H9 (cell line): ENCODE measurements at regions not wholly inside any gene's neighbourhood (a gene's known extent, or its start where the extent isn't known, plus 50 kb on each side); places are given as distances from the start of the nearest gene placed in this dataset.

Experiments used
- DNase-seq: peaks from one replicate; pipeline ENCODE4 v3.0.0-alpha.2; 2017
- H2AFZ ChIP-seq: one replicate; pipeline ENCODE4 v1.6.1; 2013; ENCODE audit warnings: mild to moderate bottlenecking, low read length, control low read depth, moderate library complexity
- H2AK5ac ChIP-seq: 2 replicates; pipeline ENCODE4 v1.6.1; 2013; ENCODE audit warnings: low read length, control low read depth, mixed read lengths; ENCODE audit not compliant: insufficient read length
- H2BK120ac ChIP-seq: one replicate; pipeline ENCODE4 v1.6.1; 2013; ENCODE audit warnings: low read depth, mild to moderate bottlenecking, low read length, control low read depth, inconsistent platforms; ENCODE audit not compliant: poor library complexity, severe bottlenecking
- H2BK12ac ChIP-seq: 2 replicates; pipeline ENCODE4 v1.6.1; 2013; ENCODE audit warnings: low read length, control low read depth, mixed read lengths, low read depth; ENCODE audit not compliant: insufficient read length
- H2BK15ac ChIP-seq: 2 replicates; pipeline ENCODE4 v1.6.1; 2013; ENCODE audit warnings: low read depth, low read length, control low read depth
- H2BK20ac ChIP-seq: one replicate; pipeline ENCODE4 v1.6.1; 2013; ENCODE audit warnings: low read depth, mild to moderate bottlenecking, low read length, control low read depth, inconsistent platforms; ENCODE audit not compliant: poor library complexity, severe bottlenecking
- H2BK5ac ChIP-seq: 2 replicates; pipeline ENCODE4 v1.6.1; 2013; ENCODE audit warnings: low read length, control low read depth, mixed read lengths; ENCODE audit not compliant: insufficient read length
- H3K14ac ChIP-seq: 2 replicates; pipeline ENCODE4 v1.6.1; 2013; ENCODE audit warnings: low read length, control low read depth; ENCODE audit not compliant: insufficient read depth
- H3K18ac ChIP-seq: 2 replicates; pipeline ENCODE4 v1.6.1; 2013; ENCODE audit warnings: low read depth, mild to moderate bottlenecking, mixed read lengths, low read length, control low read depth; ENCODE audit not compliant: insufficient read length
- H3K23ac ChIP-seq: 2 replicates; pipeline ENCODE4 v1.6.1; 2013; ENCODE audit warnings: low read length, control low read depth, mixed read lengths, low read depth; ENCODE audit not compliant: insufficient read length
- H3K23me2 ChIP-seq: 2 replicates; pipeline ENCODE4 v1.6.1; 2013; ENCODE audit warnings: low read depth, mild to moderate bottlenecking, mixed read lengths, low read length, control low read depth; ENCODE audit not compliant: insufficient read length, poor library complexity, severe bottlenecking
- H3K27ac ChIP-seq: 2 replicates; pipeline ENCODE4 v1.5.1; 2013; ENCODE audit warnings: low read length, control low read depth, mixed read lengths, low read depth; ENCODE audit not compliant: insufficient read length
- H3K27me3 ChIP-seq: 2 replicates; pipeline ENCODE4 v1.6.1; 2013; ENCODE audit warnings: low read length, control low read depth, inconsistent platforms; ENCODE audit not compliant: insufficient read depth
- H3K4ac ChIP-seq: 2 replicates; pipeline ENCODE4 v1.6.1; 2013; ENCODE audit warnings: low read depth, mild to moderate bottlenecking, control low read depth, inconsistent platforms, low read length, moderate library complexity
- H3K4me1 ChIP-seq: 2 replicates; pipeline ENCODE4 v1.6.1; 2013; ENCODE audit warnings: low read length, control low read depth, inconsistent platforms; ENCODE audit not compliant: insufficient read depth
- H3K4me2 ChIP-seq: 2 replicates; pipeline ENCODE4 v1.6.1; 2013; ENCODE audit warnings: low read length, control low read depth, mixed read lengths; ENCODE audit not compliant: insufficient read length, insufficient read depth
- H3K56ac ChIP-seq: 2 replicates; pipeline ENCODE4 v1.6.1; 2013; ENCODE audit warnings: low read depth, mild to moderate bottlenecking, mixed read lengths, low read length, control low read depth; ENCODE audit not compliant: insufficient read length
- H3K79me1 ChIP-seq: 2 replicates; pipeline ENCODE4 v1.6.1; 2013; ENCODE audit warnings: low read depth, mild to moderate bottlenecking, moderate library complexity, low read length, control low read depth, inconsistent platforms; ENCODE audit not compliant: insufficient read depth, poor library complexity, severe bottlenecking
- H3K79me2 ChIP-seq: 2 replicates; pipeline ENCODE4 v1.6.1; 2013; ENCODE audit warnings: low read length, control low read depth, inconsistent platforms; ENCODE audit not compliant: insufficient read depth
- H3K9ac ChIP-seq: 2 replicates; pipeline ENCODE4 v1.6.1; 2013; ENCODE audit warnings: low read length, control low read depth, mixed read lengths; ENCODE audit not compliant: insufficient read length; ENCODE audit errors: extremely low read depth
- H3K9me3 ChIP-seq: one replicate; pipeline ENCODE4 v1.6.1; 2013; ENCODE audit warnings: low read depth, low read length, inconsistent platforms; ENCODE audit not compliant: control insufficient read depth
- H3T11ph ChIP-seq: one replicate; pipeline ENCODE4 v1.6.1; 2013; ENCODE audit warnings: mild to moderate bottlenecking, low read length, control low read depth, inconsistent platforms
- H4K20me1 ChIP-seq: one replicate; pipeline ENCODE4 v1.6.1; 2013; ENCODE audit not compliant: control insufficient read depth, insufficient read length, insufficient read depth
- H4K5ac ChIP-seq: 2 replicates; pipeline ENCODE4 v1.6.1; 2013; ENCODE audit warnings: low read depth, mild to moderate bottlenecking, mixed read lengths, low read length, control low read depth; ENCODE audit not compliant: insufficient read length
- H4K8ac ChIP-seq: replicated peaks from 2 replicates; pipeline ENCODE4 v1.6.1; 2013; ENCODE audit warnings: low read length, control low read depth, mixed read lengths, low read depth; ENCODE audit not compliant: insufficient read length
- H4K91ac ChIP-seq: 2 replicates; pipeline ENCODE4 v1.6.1; 2013; ENCODE audit warnings: low read depth, mild to moderate bottlenecking, moderate library complexity, mixed read lengths, low read length, control low read depth; ENCODE audit not compliant: insufficient read length
- H3K27ac Mint-ChIP-seq, 3 experiments: 2 replicates in 2 of 3; 3 replicates in 1 of 3; pipeline ENCODE4 v1.8.0; 2020 to 2021; ENCODE audit warnings: mixed read lengths in 3 of 3, mild to moderate bottlenecking in 1 of 3, moderate library complexity in 1 of 3
- H3K27me3 Mint-ChIP-seq: 2 replicates; pipeline ENCODE4 v1.8.0; 2021; ENCODE audit warnings: low read depth, mild to moderate bottlenecking, moderate library complexity, mixed read lengths
- H3K36me3 Mint-ChIP-seq, 3 experiments: 2 replicates in 2 of 3; 3 replicates in 1 of 3; pipeline ENCODE4 v1.8.0; 2020 to 2021; ENCODE audit warnings: low read depth in 3 of 3, mixed read lengths in 3 of 3; ENCODE audit not compliant: insufficient read depth in 1 of 3
- H3K4me1 Mint-ChIP-seq, 2 experiments: 2 replicates each; pipeline ENCODE4 v1.8.0; 2020; ENCODE audit warnings: mixed read lengths in 2 of 2
- H3K4me3 Mint-ChIP-seq, 2 experiments: 2 replicates in 1 of 2; 3 replicates in 1 of 2; pipeline ENCODE4 v1.8.0; 2020 to 2021; ENCODE audit warnings: mild to moderate bottlenecking in 2 of 2, mixed read lengths in 2 of 2, moderate library complexity in 1 of 2
- H3K9me3 Mint-ChIP-seq, 2 experiments: 2 replicates in 1 of 2; 3 replicates in 1 of 2; pipeline ENCODE4 v1.8.0; 2020; ENCODE audit warnings: mild to moderate bottlenecking in 2 of 2, mixed read lengths in 2 of 2, moderate library complexity in 1 of 2
- WGBS: extraction: QIAGEN DNeasy Blood & Tissue Kit; methylation state at CpG from one replicate; pipeline ENCODE4 v1.1.7; 2013; ENCODE audit warnings: missing lambda C conversion rate, low lambda C conversion rate, mixed read lengths; ENCODE audit not compliant: insufficient read length; ENCODE audit errors: extremely low coverage; 5-methylcytosine and 5-hydroxymethylcytosine counted together
- TF ChIP-seq, protein P1 (sequence below): fragments of 200-600 bp; sonication (generic); conservative IDR thresholded peaks from 3 replicates; pipeline ENCODE4 v1.8.0; 2021; ENCODE audit warnings: antibody characterized with exemption, mild to moderate bottlenecking

DNA sequence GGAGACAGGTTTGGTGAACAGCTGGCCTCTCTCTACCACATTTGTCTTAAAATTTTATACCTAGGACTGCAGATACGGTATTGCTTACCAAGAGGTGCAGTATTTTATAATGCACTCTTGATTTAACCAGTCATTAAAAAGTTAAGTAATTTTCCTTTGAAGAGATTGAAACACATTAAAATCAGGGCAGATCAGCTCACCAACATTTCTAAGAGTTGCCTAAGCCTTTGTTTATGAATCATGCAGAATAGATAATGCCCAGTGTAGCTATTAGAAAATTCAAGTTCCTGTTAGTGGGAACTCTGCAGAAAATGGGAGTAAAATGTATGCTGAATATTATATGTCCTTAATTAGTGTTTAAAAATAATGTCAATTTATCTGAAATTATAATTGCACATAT is 140.2 kb upstream of the PRPS1L1 start:
- TF ChIP-seq, protein P1, sequence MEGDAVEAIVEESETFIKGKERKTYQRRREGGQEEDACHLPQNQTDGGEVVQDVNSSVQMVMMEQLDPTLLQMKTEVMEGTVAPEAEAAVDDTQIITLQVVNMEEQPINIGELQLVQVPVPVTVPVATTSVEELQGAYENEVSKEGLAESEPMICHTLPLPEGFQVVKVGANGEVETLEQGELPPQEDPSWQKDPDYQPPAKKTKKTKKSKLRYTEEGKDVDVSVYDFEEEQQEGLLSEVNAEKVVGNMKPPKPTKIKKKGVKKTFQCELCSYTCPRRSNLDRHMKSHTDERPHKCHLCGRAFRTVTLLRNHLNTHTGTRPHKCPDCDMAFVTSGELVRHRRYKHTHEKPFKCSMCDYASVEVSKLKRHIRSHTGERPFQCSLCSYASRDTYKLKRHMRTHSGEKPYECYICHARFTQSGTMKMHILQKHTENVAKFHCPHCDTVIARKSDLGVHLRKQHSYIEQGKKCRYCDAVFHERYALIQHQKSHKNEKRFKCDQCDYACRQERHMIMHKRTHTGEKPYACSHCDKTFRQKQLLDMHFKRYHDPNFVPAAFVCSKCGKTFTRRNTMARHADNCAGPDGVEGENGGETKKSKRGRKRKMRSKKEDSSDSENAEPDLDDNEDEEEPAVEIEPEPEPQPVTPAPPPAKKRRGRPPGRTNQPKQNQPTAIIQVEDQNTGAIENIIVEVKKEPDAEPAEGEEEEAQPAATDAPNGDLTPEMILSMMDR = no peak
- Histone ChIP-seq H3K18ac (no peak overlapping the region), H2AK5ac (no peak overlapping the region), H2BK5ac (no peak overlapping the region), H4K5ac (no peak overlapping the region), H4K91ac (no peak overlapping the region), H3T11ph (no peak overlapping the region), H3K9ac (no peak overlapping the region), H2BK20ac (no peak overlapping the region), H3K56ac (no peak overlapping the region), H2AFZ (no peak overlapping the region), H3K4me1 (no peaks in the 10 kb centered on the region), H4K20me1 (no peaks in the 10 kb centered on the region), H3K4me2 (no peak overlapping the region), H3K23me2 (no peaks in the 10 kb centered on the region), H3K23ac (no peak overlapping the region), H3K79me2 (no peaks in the 10 kb centered on the region), H4K8ac (no peak overlapping the region), H2BK15ac (no peak overlapping the region), H3K4ac (no peak overlapping the region), H3K79me1 (no peaks in the 10 kb centered on the region), H2BK12ac (no peak overlapping the region), H2BK120ac (no peak overlapping the region), H3K27ac (no peak overlapping the region), H3K9me3 (no peaks in the 10 kb centered on the region), H3K14ac (no peak overlapping the region), H3K27me3 (no peaks in the 10 kb centered on the region)
- Mint-ChIP-seq H3K27ac (no peak overlapping the region), H3K27me3 (no peaks in the 10 kb centered on the region; the same call in 1 of the 2 replicates), H3K4me3 (no peak overlapping the region), H3K4me1 (no peaks in the 10 kb centered on the region), H3K36me3 (no peaks in the 10 kb centered on the region; a peak in 1 of 7 replicates), H3K9me3 (no peaks in the 10 kb centered on the region)
- no peak for DNase-seq
- no CpG with 5 or more reads among the region's 1 CpG for WGBS
